GM23338 (cell line): ENCODE measurements at regions not wholly inside any gene's neighbourhood (a gene's known extent, or its start where the extent isn't known, plus 50 kb on each side); places are given as distances from the start of the nearest gene placed in this dataset.
A peak's percentile ranks its signal among the peaks of the same experiment; 100 is the strongest.

Source experiments
- ATAC-seq: fragments of 200-7000 bp; cut with Tn5 transposase; 3 replicates; pipeline ENCODE4 v1.9.1; 2020
- DNase-seq: peaks from one replicate; pipeline ENCODE4 v3.0.0-alpha.2; 2015; ENCODE audit warnings: low spot score
- H2AFZ ChIP-seq: fragments of 200-600 bp; sonication (generic); 2 replicates; pipeline ENCODE4 v1.8.0; 2016; ENCODE audit warnings: antibody characterized with exemption, mild to moderate bottlenecking, moderate library complexity
- H3F3A ChIP-seq: fragments of 200-600 bp; sonication (generic); replicated peaks from 2 replicates; pipeline ENCODE4 v1.8.0; 2017; ENCODE audit warnings: antibody characterized with exemption, mixed run types, low read depth
- H3K27ac ChIP-seq: fragments of 200-600 bp; sonication (generic); 2 replicates; pipeline ENCODE4 v1.6.1; 2016; ENCODE audit warnings: low read depth
- H3K27me3 ChIP-seq: fragments of 200-600 bp; sonication (generic); 2 replicates; pipeline ENCODE4 v1.8.0; 2016; ENCODE audit warnings: mild to moderate bottlenecking, mixed run types, moderate library complexity; ENCODE audit not compliant: insufficient read depth
- H3K36me3 ChIP-seq: fragments of 200-600 bp; sonication (generic); 2 replicates; pipeline ENCODE4 v1.8.0; 2016; ENCODE audit warnings: mild to moderate bottlenecking; ENCODE audit not compliant: insufficient read depth
- H3K4me1 ChIP-seq: fragments of 200-600 bp; sonication (generic); 2 replicates; pipeline ENCODE4 v1.8.0; 2016; ENCODE audit warnings: mild to moderate bottlenecking, moderate library complexity; ENCODE audit not compliant: insufficient read depth
- H3K4me2 ChIP-seq: fragments of 200-600 bp; sonication (generic); 2 replicates; pipeline ENCODE4 v1.7.1; 2017; ENCODE audit warnings: mixed run types
- H3K4me3 ChIP-seq: fragments of 200-600 bp; sonication (generic); 2 replicates; pipeline ENCODE4 v1.6.1; 2016; ENCODE audit warnings: mixed run types
- H3K79me2 ChIP-seq: fragments of 200-600 bp; sonication (generic); replicated peaks from 2 replicates; pipeline ENCODE4 v1.8.0; 2017; ENCODE audit warnings: mild to moderate bottlenecking; ENCODE audit not compliant: insufficient read depth
- H3K9me2 ChIP-seq: fragments of 200-600 bp; sonication (generic); 2 replicates; pipeline ENCODE4 v1.8.0; 2017; ENCODE audit not compliant: insufficient read depth
- H4K20me1 ChIP-seq: fragments of 200-600 bp; sonication (generic); replicated peaks from 2 replicates; pipeline ENCODE4 v1.8.0; 2017; ENCODE audit warnings: mild to moderate bottlenecking; ENCODE audit not compliant: insufficient read depth
- H3K27ac Mint-ChIP-seq: 2 replicates; pipeline ENCODE4 v1.8.0; 2020; ENCODE audit warnings: inconsistent platforms, mild to moderate bottlenecking, moderate library complexity, mixed read lengths
- H3K27me3 Mint-ChIP-seq: 3 replicates; pipeline ENCODE4 v1.8.0; 2022; ENCODE audit warnings: low read depth, mild to moderate bottlenecking, moderate library complexity, mixed read lengths, inconsistent platforms; ENCODE audit not compliant: insufficient read depth, poor library complexity
- H3K36me3 Mint-ChIP-seq: 3 replicates; pipeline ENCODE4 v1.8.0; 2021; ENCODE audit warnings: low read depth, mild to moderate bottlenecking, inconsistent platforms, moderate library complexity, mixed read lengths
- H3K4me1 Mint-ChIP-seq: 3 replicates; pipeline ENCODE4 v1.8.0; 2020; ENCODE audit warnings: mild to moderate bottlenecking, inconsistent platforms, mixed read lengths
- H3K4me3 Mint-ChIP-seq: 3 replicates; pipeline ENCODE4 v1.8.0; 2021; ENCODE audit warnings: moderate library complexity, mild to moderate bottlenecking, inconsistent platforms, mixed read lengths
- H3K9me3 Mint-ChIP-seq: 3 replicates; pipeline ENCODE4 v1.8.0; 2020; ENCODE audit warnings: moderate library complexity, mild to moderate bottlenecking, inconsistent platforms, mixed read lengths
- CREB1 ChIP-seq: fragments of 250-450 bp; sonication (Bioruptor Pico); IDR thresholded peaks from 2 replicates; pipeline ENCODE4 v1.5.0; 2020; ENCODE audit warnings: low read depth, mild to moderate bottlenecking, moderate library complexity
- JUNB ChIP-seq: IDR thresholded peaks from one replicate; pipeline ENCODE4 v1.6.1; 2016; ENCODE audit warnings: antibody characterized with exemption; ENCODE audit not compliant: unreplicated experiment
- POLR2AphosphoS5 ChIP-seq: IDR thresholded peaks from 2 replicates; pipeline ENCODE4 v1.6.1; 2016; ENCODE audit warnings: antibody characterized with exemption, low read depth
- STAT1 ChIP-seq: IDR thresholded peaks from one replicate; pipeline ENCODE4 v1.6.1; 2016; ENCODE audit warnings: antibody characterized with exemption; ENCODE audit not compliant: unreplicated experiment
- ZNF114 ChIP-seq: fragments of 250-450 bp; sonication (Bioruptor Pico); IDR thresholded peaks from 2 replicates; pipeline ENCODE4 v1.5.0; 2020; ENCODE audit warnings: mild to moderate bottlenecking, moderate library complexity
- TF ChIP-seq, protein P1 (sequence below): IDR thresholded peaks from 2 replicates; pipeline ENCODE4 v1.6.1; 2016; ENCODE audit warnings: antibody characterized with exemption
- TF ChIP-seq, protein P2 (sequence below): IDR thresholded peaks from one replicate; pipeline ENCODE4 v1.6.1; 2018; ENCODE audit warnings: antibody characterized with exemption; ENCODE audit not compliant: unreplicated experiment

DNA sequence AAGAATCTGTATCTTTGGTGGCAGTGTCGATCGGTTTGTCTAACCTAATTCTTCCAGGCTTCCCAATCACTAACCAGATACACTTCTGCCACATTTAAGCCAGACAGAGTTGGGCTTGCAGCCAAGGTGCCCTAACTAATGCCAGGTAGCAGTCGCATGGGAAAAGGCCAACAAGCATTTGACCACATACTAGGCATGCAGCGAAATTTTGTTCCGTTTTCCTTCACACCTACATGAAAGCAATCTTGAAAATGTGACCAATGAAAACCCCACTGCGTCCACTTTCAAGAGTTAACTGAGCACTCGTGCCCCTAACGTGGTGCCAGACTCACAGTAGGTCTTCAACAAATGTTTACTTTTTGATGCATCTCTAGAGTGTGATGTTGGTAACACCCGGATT is 192.2 kb upstream of the TPM1 start:
- TF ChIP-seq JUNB (no peak), ZNF114 (CRISPR knock-in tag) (no peak), CREB1 (CRISPR knock-in tag) (no peak), STAT1 (no peak)
- TF ChIP-seq, protein P1, sequence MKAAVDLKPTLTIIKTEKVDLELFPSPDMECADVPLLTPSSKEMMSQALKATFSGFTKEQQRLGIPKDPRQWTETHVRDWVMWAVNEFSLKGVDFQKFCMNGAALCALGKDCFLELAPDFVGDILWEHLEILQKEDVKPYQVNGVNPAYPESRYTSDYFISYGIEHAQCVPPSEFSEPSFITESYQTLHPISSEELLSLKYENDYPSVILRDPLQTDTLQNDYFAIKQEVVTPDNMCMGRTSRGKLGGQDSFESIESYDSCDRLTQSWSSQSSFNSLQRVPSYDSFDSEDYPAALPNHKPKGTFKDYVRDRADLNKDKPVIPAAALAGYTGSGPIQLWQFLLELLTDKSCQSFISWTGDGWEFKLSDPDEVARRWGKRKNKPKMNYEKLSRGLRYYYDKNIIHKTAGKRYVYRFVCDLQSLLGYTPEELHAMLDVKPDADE, result no peak
- no peak overlapping the region for H2AFZ ChIP-seq

DNA sequence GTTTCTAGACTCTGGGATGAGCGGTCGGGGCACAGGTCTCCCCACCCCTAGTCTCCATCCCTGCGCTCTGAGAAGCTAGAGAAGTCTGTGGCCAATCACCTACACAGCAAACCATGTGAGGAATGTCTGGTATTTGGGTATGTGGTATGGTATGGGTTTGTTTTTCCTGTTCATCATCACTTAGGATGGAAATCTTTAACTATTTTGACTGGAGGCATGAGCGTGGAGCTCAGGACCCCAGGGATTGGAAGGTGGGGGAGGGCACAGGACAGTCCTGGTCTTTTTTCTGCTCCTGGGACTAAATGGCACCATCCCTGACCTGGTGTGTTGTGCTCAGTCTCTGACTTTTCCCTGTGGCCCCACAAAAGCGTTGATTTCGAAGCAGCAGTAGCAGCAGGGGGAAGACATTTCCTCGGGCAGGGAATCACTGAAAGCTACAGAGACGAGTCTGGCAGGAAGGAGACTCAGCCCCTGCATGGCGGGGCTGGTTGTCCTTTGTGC is 191.7 kb upstream of the TPM1 start:
- ATAC-seq (peak; percentile 64), DNase-seq (peak; percentile 75)
- TF ChIP-seq, protein P2, sequence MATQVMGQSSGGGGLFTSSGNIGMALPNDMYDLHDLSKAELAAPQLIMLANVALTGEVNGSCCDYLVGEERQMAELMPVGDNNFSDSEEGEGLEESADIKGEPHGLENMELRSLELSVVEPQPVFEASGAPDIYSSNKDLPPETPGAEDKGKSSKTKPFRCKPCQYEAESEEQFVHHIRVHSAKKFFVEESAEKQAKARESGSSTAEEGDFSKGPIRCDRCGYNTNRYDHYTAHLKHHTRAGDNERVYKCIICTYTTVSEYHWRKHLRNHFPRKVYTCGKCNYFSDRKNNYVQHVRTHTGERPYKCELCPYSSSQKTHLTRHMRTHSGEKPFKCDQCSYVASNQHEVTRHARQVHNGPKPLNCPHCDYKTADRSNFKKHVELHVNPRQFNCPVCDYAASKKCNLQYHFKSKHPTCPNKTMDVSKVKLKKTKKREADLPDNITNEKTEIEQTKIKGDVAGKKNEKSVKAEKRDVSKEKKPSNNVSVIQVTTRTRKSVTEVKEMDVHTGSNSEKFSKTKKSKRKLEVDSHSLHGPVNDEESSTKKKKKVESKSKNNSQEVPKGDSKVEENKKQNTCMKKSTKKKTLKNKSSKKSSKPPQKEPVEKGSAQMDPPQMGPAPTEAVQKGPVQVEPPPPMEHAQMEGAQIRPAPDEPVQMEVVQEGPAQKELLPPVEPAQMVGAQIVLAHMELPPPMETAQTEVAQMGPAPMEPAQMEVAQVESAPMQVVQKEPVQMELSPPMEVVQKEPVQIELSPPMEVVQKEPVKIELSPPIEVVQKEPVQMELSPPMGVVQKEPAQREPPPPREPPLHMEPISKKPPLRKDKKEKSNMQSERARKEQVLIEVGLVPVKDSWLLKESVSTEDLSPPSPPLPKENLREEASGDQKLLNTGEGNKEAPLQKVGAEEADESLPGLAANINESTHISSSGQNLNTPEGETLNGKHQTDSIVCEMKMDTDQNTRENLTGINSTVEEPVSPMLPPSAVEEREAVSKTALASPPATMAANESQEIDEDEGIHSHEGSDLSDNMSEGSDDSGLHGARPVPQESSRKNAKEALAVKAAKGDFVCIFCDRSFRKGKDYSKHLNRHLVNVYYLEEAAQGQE, result no peak
- TF ChIP-seq POLR2AphosphoS5 (peak; percentile 19; the same call in 1 of the 2 replicates), ZNF114 (CRISPR knock-in tag) (no peak), CREB1 (CRISPR knock-in tag) (no peak)
- TF ChIP-seq, protein P1, result no peak
- no peaks in the 10 kb centered on the region for H3K79me2 ChIP-seq
- no peaks in the 10 kb centered on the region for H3K9me2 ChIP-seq
- peak overlapping the region; percentile 99 for H3K27ac ChIP-seq
- 0 out of 2 replicates have a peak, but pooled peaks cover 12% of the 10 kb centered on the region for H3F3A ChIP-seq
- Mint-ChIP-seq H3K4me1 (peaks cover 52% of the 10 kb centered on the region), H3K4me3 (no peak overlapping the region; the same call in 2 of the 3 replicates), H3K27me3 (peaks cover 11% of the 10 kb centered on the region), H3K36me3 (peaks cover 5% of the 10 kb centered on the region; the same call in 2 of the 3 replicates), H3K27ac (peak overlapping the region; percentile 95), H3K9me3 (peaks cover 10% of the 10 kb centered on the region; the same call in 2 of the 3 replicates)
- H3K4me2 ChIP-seq, result peak overlapping the region; percentile 61
- H4K20me1 ChIP-seq, result no peaks in the 10 kb centered on the region
- H3K4me3 ChIP-seq, result no peak overlapping the region
- H3K4me1 ChIP-seq, result peaks cover 26% of the 10 kb centered on the region
- H3K27me3 ChIP-seq, result no peaks in the 10 kb centered on the region
- no peak overlapping the region for H2AFZ ChIP-seq
- H3K36me3 ChIP-seq, result no peaks in the 10 kb centered on the region

More for the DNA sequence above, 192.2 kb upstream of the TPM1 start:
- no peaks in the 10 kb centered on the region for H3K9me2 ChIP-seq
- Mint-ChIP-seq H3K4me1 (peaks cover 57% of the 10 kb centered on the region), H3K27me3 (peaks cover 14% of the 10 kb centered on the region), H3K9me3 (peaks cover 10% of the 10 kb centered on the region; the same call in 2 of the 3 replicates), H3K4me3 (no peak overlapping the region), H3K36me3 (peaks cover 5% of the 10 kb centered on the region; the same call in 2 of the 3 replicates), H3K27ac (peak overlapping the region; percentile 74; the same call in 1 of the 2 replicates)
- no peaks in the 10 kb centered on the region for H3K79me2 ChIP-seq
- no peaks in the 10 kb centered on the region for H3K27me3 ChIP-seq
- no peak overlapping the region for H3K4me3 ChIP-seq
- H3K4me2 ChIP-seq, result peak overlapping the region; percentile 15; the same call in 1 of the 2 replicates
- ATAC-seq (no peak), DNase-seq (no peak)
- peaks cover 26% of the 10 kb centered on the region for H3K4me1 ChIP-seq
- 0 out of 2 replicates have a peak, but pooled peaks cover 12% of the 10 kb centered on the region for H3F3A ChIP-seq
- H3K27ac ChIP-seq, result peak overlapping the region; percentile 99
- no peaks in the 10 kb centered on the region for H3K36me3 ChIP-seq
- no peaks in the 10 kb centered on the region for H4K20me1 ChIP-seq
